HepG2 (cell line): ENCODE measurements at regions not wholly inside any gene's neighbourhood (a gene's known extent, or its start where the extent isn't known, plus 50 kb on each side); places are given as distances from the start of the nearest gene placed in this dataset.

Experiments used
- ATAC-seq: fragments of 200-7000 bp; cut with Tn5 transposase; 3 replicates; pipeline ENCODE4 v1.9.1; 2020; ENCODE audit warnings: mild to moderate bottlenecking, moderate library complexity
- BruUV-seq: library from RNA; stranded (reverse); fragments of 400-500 nt; replicated peaks from 2 replicates; lab custom pipeline; 2021; lab: Mats Ljungman, UMichigan
- CTCF ChIA-PET: fragments of 300-600 bp; formaldehyde crosslinking; extraction: SDS; loops from one replicate; lab custom pipeline; 2021; ENCODE audit warnings: low total read pairs, inconsistent platforms, low intra/inter-chr PET ratio; lab: Yijun Ruan, JAX
- POLR2A ChIA-PET: fragments of 350-600 bp; sonication (Branson Sonifier 250); formaldehyde crosslinking; loops from one replicate; lab custom pipeline; 2020; ENCODE audit warnings: antibody characterized with exemption, inconsistent platforms; lab: Yijun Ruan, JAX
- DNase-seq: peaks from one replicate; pipeline ENCODE4 v3.0.0-alpha.2; 2015; ENCODE audit warnings: low spot score
- FAIRE-seq: peaks from 3 replicates; lab custom pipeline; 2011; peaks lifted over from hg19 to GRCh38; lab: Jason Lieb, UNC
- H2AFZ ChIP-seq: one replicate; pipeline ENCODE4 v1.6.1; 2011; ENCODE audit warnings: low read length, inconsistent platforms
- H3K27ac ChIP-seq: fragments of 300-600 bp; 3 replicates; pipeline ENCODE4 v1.8.0; 2011; ENCODE audit warnings: mixed run types, mild to moderate bottlenecking, mixed read lengths, low read length, inconsistent platforms; ENCODE audit not compliant: insufficient read depth; ENCODE audit errors: extremely low read length
- H3K27me3 ChIP-seq, 2 experiments: fragments of 200-600 bp in 1 of 2; 2 replicates in 1 of 2; 3 replicates in 1 of 2; pipeline versions ENCODE4 v1.6.0 to v1.8.0; 2011; ENCODE audit warnings: low read length in 2 of 2, mild to moderate bottlenecking in 2 of 2, moderate library complexity in 2 of 2, inconsistent platforms in 1 of 2; ENCODE audit not compliant: insufficient read depth in 2 of 2, control insufficient read depth in 1 of 2
- H3K36me3 ChIP-seq, 2 experiments: fragments of 200-600 bp in 1 of 2; replicated peaks in 1 of 2; 2 replicates in 1 of 2; 3 replicates in 1 of 2; pipeline versions ENCODE4 v1.5.1 to v1.8.0; 2011; ENCODE audit warnings: low read length in 2 of 2, inconsistent platforms in 1 of 2; ENCODE audit not compliant: insufficient read depth in 2 of 2, control insufficient read depth in 1 of 2
- H3K4me1 ChIP-seq: 2 replicates; pipeline ENCODE4 v1.5.1; 2012; ENCODE audit warnings: low read length, inconsistent platforms; ENCODE audit not compliant: insufficient read depth
- H3K4me2 ChIP-seq: 2 replicates; pipeline ENCODE4 v1.6.0; 2011; ENCODE audit warnings: low read depth, low read length, inconsistent platforms
- H3K4me3 ChIP-seq, 3 experiments: fragments of 200-600 bp in 1 of 3; sonication (generic), shearing (Covaris generic) in 1 of 3; replicated peaks in 1 of 3; 2 replicates each; pipeline ENCODE4 v1.5.1; 2011 to 2016; ENCODE audit warnings: low read length in 3 of 3, inconsistent platforms in 2 of 3, low read depth in 2 of 3, mild to moderate bottlenecking in 2 of 3, control low read depth in 1 of 3, mixed read lengths in 1 of 3; ENCODE audit not compliant: insufficient read depth in 1 of 3
- H3K79me2 ChIP-seq: one replicate; pipeline ENCODE4 v1.6.1; 2011; ENCODE audit warnings: low read length, inconsistent platforms; ENCODE audit not compliant: insufficient read depth
- H3K9ac ChIP-seq: 2 replicates; pipeline ENCODE4 v1.6.0; 2011; ENCODE audit warnings: mild to moderate bottlenecking, low read depth, low read length, inconsistent platforms; ENCODE audit not compliant: insufficient read depth
- H3K9me3 ChIP-seq: 2 replicates; pipeline ENCODE4 v1.5.1; 2012; ENCODE audit warnings: mild to moderate bottlenecking, low read length
- H4K20me1 ChIP-seq: 2 replicates; pipeline ENCODE4 v1.6.0; 2011; ENCODE audit warnings: inconsistent platforms, mild to moderate bottlenecking, low read length, moderate library complexity; ENCODE audit not compliant: insufficient read depth
- ARID3A ChIP-seq: IDR thresholded peaks from 2 replicates; pipeline ENCODE4 v1.6.1; 2012; ENCODE audit warnings: low read depth, low read length, improper control_type of control experiment
- ASH2L ChIP-seq: fragments of 300-600, 200-600 bp; sonication (generic); IDR thresholded peaks from 2 replicates; pipeline ENCODE4 v1.7.0; 2017; ENCODE audit warnings: low read depth, mild to moderate bottlenecking, moderate library complexity, mixed read lengths, low read length; ENCODE audit not compliant: insufficient read length
- FOXA3 ChIP-seq: IDR thresholded peaks from 2 replicates; pipeline ENCODE4 v1.6.1; 2016; ENCODE audit warnings: missing genetic modification reagents, missing compliant biosample characterization
- FOXO4 ChIP-seq: sonication (generic); formaldehyde crosslinking; conservative IDR thresholded peaks from 2 replicates; pipeline ENCODE4 v1.8.1; 2023; ENCODE audit warnings: missing genetic modification reagents
- KDM3A ChIP-seq: IDR thresholded peaks from 2 replicates; pipeline ENCODE4 v1.6.1; 2018; ENCODE audit warnings: low read depth, missing compliant biosample characterization
- KIAA2018 ChIP-seq: sonication (generic); formaldehyde crosslinking; IDR thresholded peaks from 2 replicates; pipeline ENCODE4 v1.5.0; 2020; ENCODE audit warnings: mild to moderate bottlenecking, missing genetic modification reagents, borderline replicate concordance
- KLF13 ChIP-seq: sonication (generic); formaldehyde crosslinking; IDR thresholded peaks from 2 replicates; pipeline ENCODE4 v1.4.0; 2020; ENCODE audit warnings: mild to moderate bottlenecking, missing genetic modification reagents
- MAZ ChIP-seq, 2 experiments: sonication (generic) in 1 of 2; formaldehyde crosslinking in 1 of 2; IDR thresholded peaks; 2 replicates each; pipeline versions ENCODE4 v1.5.0 to v1.6.1; 2012 to 2020; ENCODE audit warnings: low read depth in 2 of 2, mild to moderate bottlenecking in 2 of 2, borderline replicate concordance in 1 of 2, improper control_type of control experiment in 1 of 2, low read length in 1 of 2, missing genetic modification reagents in 1 of 2, moderate library complexity in 1 of 2
- MZF1 ChIP-seq: sonication (generic); formaldehyde crosslinking; IDR thresholded peaks from 2 replicates; pipeline ENCODE4 v1.8.1; 2023; ENCODE audit warnings: mild to moderate bottlenecking, missing genetic modification reagents, borderline replicate concordance
- TEAD3 ChIP-seq: optimal IDR thresholded peaks from 2 replicates; pipeline ENCODE3; 2016; ENCODE audit warnings: borderline replicate concordance
- U2AF1 ChIP-seq: fragments of 200-400 bp; formaldehyde crosslinking; optimal IDR thresholded peaks from 2 replicates; pipeline ENCODE3; 2017; ENCODE audit warnings: mild to moderate bottlenecking, low read depth, low read length
- ZKSCAN5 ChIP-seq: sonication (generic); formaldehyde crosslinking; IDR thresholded peaks from 2 replicates; pipeline ENCODE4 v1.5.1; 2020; ENCODE audit warnings: mild to moderate bottlenecking, missing genetic modification reagents
- ZNF251 ChIP-seq: sonication (generic); formaldehyde crosslinking; IDR thresholded peaks from 2 replicates; pipeline ENCODE4 v1.9.0; 2021; ENCODE audit warnings: mild to moderate bottlenecking, missing genetic modification reagents
- ZNF343 ChIP-seq: sonication (generic); formaldehyde crosslinking; IDR thresholded peaks from 2 replicates; pipeline ENCODE4 v1.4.0; 2020; ENCODE audit warnings: mild to moderate bottlenecking, missing genetic modification reagents
- ZNF766 ChIP-seq: sonication (generic); formaldehyde crosslinking; IDR thresholded peaks from 2 replicates; pipeline ENCODE4 v1.5.0; 2020; ENCODE audit warnings: missing genetic modification reagents, borderline replicate concordance
- WGBS: methylation state at CpG from one replicate; pipeline ENCODE4 v1.1.6; 2017; ENCODE audit warnings: low lambda C conversion rate; 5-methylcytosine and 5-hydroxymethylcytosine counted together
- in situ Hi-C: cut with HindIII; loops from 2 replicates; pipeline ENCODE4 v1.10.0; 2017; ENCODE audit warnings: low pct_unique_long_range_greater_than_20kb; ENCODE audit not compliant: extremely low pct_ligation_motif_present
- intact Hi-C: fragments of 100-400 bp; cut with micrococcal nuclease; formaldehyde crosslinking; loops from one replicate; pipeline ENCODE4 v1.10.0; 2022; ENCODE audit not compliant: unreplicated experiment

GRCh38 chr1:82048596-82048995, 247.9 kb downstream of the ADGRL2 start:
- BruUV-seq = no TSS peak
- in situ Hi-C loops = no loop called here

More at GRCh38 chr1:82048596-82048995, 247.9 kb downstream of the ADGRL2 start:
- Histone ChIP-seq H3K9me3 (peaks cover 42% of the 10 kb centered on the region), H3K4me1 (no peaks in the 10 kb centered on the region), H3K9ac (no peak overlapping the region), H3K79me2 (no peaks in the 10 kb centered on the region), H4K20me1 (no peaks in the 10 kb centered on the region), H3K27me3 (no peaks in the 10 kb centered on the region; a peak in 2 of 5 replicates)
- intact Hi-C loops = no loop called here
- 19% methylated on average over 8 of the region's 8 CpGs for WGBS
- POLR2A ChIA-PET = no interaction called here
- ATAC-seq (no peak), FAIRE-seq (no peak), DNase-seq (no peak)
- TF ChIP-seq TEAD3 (CRISPR knock-in tag) (no peak), ZNF251 (no peak), ZNF343 (CRISPR knock-in tag) (no peak), KDM3A (CRISPR knock-in tag) (no peak), ARID3A (no peak), FOXO4 (CRISPR knock-in tag) (no peak), KLF13 (CRISPR knock-in tag) (no peak), U2AF1 (no peak), ZKSCAN5 (no peak), ZNF766 (no peak), FOXA3 (no peak), MZF1 (CRISPR knock-in tag) (no peak), KIAA2018 (CRISPR knock-in tag) (no peak), ASH2L (no peak), MAZ (IDR thresholded peaks at IDR 0.05; ENCODE audit: borderline replicate concordance, low read depth, low read length) (no peak), MAZ (CRISPR knock-in tag; IDR thresholded peaks at IDR 0.05; ENCODE audit: low read depth) (no peak)
- TF ChIP-seq, all 625 proteins: peak for 0
- Histone ChIP-seq H3K4me2 (no peak overlapping the region), H3K4me3 (no peak overlapping the region), H3K36me3 (no peaks in the 10 kb centered on the region), H3K27ac (no peak overlapping the region), H2AFZ (no peak overlapping the region)
- CTCF ChIA-PET = no interaction called here
